ENCODE measurements at regions not wholly inside any gene's neighbourhood (a gene's known extent, or its start where the extent isn't known, plus 50 kb on each side); places are given as distances from the start of the nearest gene placed in this dataset.

GRCh38 chr14:22407033-22407432 is 182.0 kb downstream of the DAD1 start:
- no peaks in the 10 kb centered on the region for H3K27me3 ChIP-seq (ENCODE audit: control insufficient read depth in 4 of 4, insufficient read depth in 4 of 4, low read length in 3 of 4)
- no peak for DNase-seq (ENCODE audit: low spot score)
- H3K4me1 ChIP-seq (ENCODE audit: control insufficient read depth in 4 of 4, insufficient read depth in 4 of 4, low read length in 3 of 4), result no peaks in the 10 kb centered on the region
- TF ChIP-seq, protein P1, sequence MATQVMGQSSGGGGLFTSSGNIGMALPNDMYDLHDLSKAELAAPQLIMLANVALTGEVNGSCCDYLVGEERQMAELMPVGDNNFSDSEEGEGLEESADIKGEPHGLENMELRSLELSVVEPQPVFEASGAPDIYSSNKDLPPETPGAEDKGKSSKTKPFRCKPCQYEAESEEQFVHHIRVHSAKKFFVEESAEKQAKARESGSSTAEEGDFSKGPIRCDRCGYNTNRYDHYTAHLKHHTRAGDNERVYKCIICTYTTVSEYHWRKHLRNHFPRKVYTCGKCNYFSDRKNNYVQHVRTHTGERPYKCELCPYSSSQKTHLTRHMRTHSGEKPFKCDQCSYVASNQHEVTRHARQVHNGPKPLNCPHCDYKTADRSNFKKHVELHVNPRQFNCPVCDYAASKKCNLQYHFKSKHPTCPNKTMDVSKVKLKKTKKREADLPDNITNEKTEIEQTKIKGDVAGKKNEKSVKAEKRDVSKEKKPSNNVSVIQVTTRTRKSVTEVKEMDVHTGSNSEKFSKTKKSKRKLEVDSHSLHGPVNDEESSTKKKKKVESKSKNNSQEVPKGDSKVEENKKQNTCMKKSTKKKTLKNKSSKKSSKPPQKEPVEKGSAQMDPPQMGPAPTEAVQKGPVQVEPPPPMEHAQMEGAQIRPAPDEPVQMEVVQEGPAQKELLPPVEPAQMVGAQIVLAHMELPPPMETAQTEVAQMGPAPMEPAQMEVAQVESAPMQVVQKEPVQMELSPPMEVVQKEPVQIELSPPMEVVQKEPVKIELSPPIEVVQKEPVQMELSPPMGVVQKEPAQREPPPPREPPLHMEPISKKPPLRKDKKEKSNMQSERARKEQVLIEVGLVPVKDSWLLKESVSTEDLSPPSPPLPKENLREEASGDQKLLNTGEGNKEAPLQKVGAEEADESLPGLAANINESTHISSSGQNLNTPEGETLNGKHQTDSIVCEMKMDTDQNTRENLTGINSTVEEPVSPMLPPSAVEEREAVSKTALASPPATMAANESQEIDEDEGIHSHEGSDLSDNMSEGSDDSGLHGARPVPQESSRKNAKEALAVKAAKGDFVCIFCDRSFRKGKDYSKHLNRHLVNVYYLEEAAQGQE (IDR thresholded peaks at IDR 0.05), result no peak
- TF ChIP-seq RXRA (IDR thresholded peaks at IDR 0.05), result peak in 1 of 2 donors; percentile 51
- H3K9ac ChIP-seq (ENCODE audit: low read depth in 1 of 2, low read length in 2 of 2), result no peak overlapping the region
- 57% methylated on average over 6 of the region's 6 CpGs for WGBS
- no peak overlapping the region for H3K4me3 ChIP-seq (ENCODE audit: low read depth in 1 of 3, low read length in 3 of 3)
- H3K9me3 ChIP-seq (ENCODE audit: control insufficient read depth in 4 of 4, low read length in 3 of 4), result no peaks in the 10 kb centered on the region
- no peak overlapping the region for H3K27ac ChIP-seq (ENCODE audit: low read depth in 1 of 2, low read length in 2 of 2)
- no peaks in the 10 kb centered on the region for H3K36me3 ChIP-seq (ENCODE audit: control insufficient read depth in 4 of 4, insufficient read depth in 3 of 4, low read depth in 1 of 4, low read length in 3 of 4)

DNA sequence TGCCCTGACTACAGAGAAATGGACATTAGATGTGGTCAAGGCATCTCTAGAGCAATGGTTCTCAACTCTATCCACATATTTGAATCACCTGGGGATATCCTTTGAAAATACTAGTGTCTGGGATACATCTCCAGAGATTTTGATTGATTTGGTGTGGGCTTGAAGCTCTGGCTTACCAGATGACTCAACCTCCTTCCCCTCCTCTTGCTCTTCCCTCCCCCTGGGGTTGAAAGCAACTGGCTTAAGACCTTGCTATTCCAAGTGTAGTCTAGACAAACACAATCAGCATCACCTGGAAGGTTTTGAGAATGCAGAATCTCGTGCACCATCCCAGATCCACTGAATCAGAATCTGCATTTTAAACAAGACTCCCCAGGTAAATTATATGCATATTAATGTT is 183.8 kb downstream of the DAD1 start:
- Histone ChIP-seq H3K4me1 (ENCODE audit: control insufficient read depth in 4 of 4, insufficient read depth in 4 of 4, low read length in 3 of 4) (no peaks in the 10 kb centered on the region), H3K9ac (ENCODE audit: low read depth in 1 of 2, low read length in 2 of 2) (no peak overlapping the region), H3K36me3 (ENCODE audit: control insufficient read depth in 4 of 4, insufficient read depth in 3 of 4, low read depth in 1 of 4, low read length in 3 of 4) (no peaks in the 10 kb centered on the region), H3K27me3 (ENCODE audit: control insufficient read depth in 4 of 4, insufficient read depth in 4 of 4, low read length in 3 of 4) (peaks cover 0 to 4% (median 0%) of the 10 kb centered on the region in 4 donors), H3K9me3 (ENCODE audit: control insufficient read depth in 4 of 4, low read length in 3 of 4) (no peaks in the 10 kb centered on the region), H3K27ac (ENCODE audit: low read depth in 1 of 2, low read length in 2 of 2) (no peak overlapping the region), H3K4me3 (ENCODE audit: low read depth in 1 of 3, low read length in 3 of 3) (no peak overlapping the region)
- WGBS, result 59% methylated on average over 1 of the region's 1 CpG
- TF ChIP-seq, protein P2, sequence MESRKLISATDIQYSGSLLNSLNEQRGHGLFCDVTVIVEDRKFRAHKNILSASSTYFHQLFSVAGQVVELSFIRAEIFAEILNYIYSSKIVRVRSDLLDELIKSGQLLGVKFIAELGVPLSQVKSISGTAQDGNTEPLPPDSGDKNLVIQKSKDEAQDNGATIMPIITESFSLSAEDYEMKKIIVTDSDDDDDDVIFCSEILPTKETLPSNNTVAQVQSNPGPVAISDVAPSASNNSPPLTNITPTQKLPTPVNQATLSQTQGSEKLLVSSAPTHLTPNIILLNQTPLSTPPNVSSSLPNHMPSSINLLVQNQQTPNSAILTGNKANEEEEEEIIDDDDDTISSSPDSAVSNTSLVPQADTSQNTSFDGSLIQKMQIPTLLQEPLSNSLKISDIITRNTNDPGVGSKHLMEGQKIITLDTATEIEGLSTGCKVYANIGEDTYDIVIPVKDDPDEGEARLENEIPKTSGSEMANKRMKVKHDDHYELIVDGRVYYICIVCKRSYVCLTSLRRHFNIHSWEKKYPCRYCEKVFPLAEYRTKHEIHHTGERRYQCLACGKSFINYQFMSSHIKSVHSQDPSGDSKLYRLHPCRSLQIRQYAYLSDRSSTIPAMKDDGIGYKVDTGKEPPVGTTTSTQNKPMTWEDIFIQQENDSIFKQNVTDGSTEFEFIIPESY (IDR thresholded peaks at IDR 0.05), result no peak
- TF ChIP-seq, protein P3, sequence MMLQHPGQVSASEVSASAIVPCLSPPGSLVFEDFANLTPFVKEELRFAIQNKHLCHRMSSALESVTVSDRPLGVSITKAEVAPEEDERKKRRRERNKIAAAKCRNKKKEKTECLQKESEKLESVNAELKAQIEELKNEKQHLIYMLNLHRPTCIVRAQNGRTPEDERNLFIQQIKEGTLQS (IDR thresholded peaks at IDR 0.05), result no peak
- no peak for DNase-seq (ENCODE audit: low spot score)

DNA sequence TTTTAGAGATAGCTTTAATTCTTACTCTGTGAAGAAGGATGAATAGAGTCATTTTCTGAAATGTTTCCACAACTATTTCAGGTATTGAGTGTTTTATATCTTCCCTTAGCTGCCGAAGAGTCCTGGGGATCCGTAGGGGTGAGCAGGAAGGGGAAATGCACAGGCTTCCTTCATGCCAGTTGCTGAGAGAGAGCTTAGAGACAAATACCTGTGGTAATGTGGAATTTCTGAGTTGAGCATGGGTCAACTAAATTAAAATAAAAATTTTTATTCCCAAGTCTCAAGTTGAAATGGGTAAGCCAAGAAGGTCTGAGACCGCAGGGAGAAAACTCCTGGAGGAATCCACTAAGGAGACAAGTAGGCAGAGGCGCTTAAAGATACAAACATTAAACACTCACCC is 185.7 kb downstream of the DAD1 start:
- H3K9ac ChIP-seq (ENCODE audit: low read depth in 1 of 2, low read length in 2 of 2), result no peak overlapping the region
- H3K27me3 ChIP-seq (ENCODE audit: control insufficient read depth in 4 of 4, insufficient read depth in 4 of 4, low read length in 3 of 4), result peaks cover 0 to 4% (median 0%) of the 10 kb centered on the region in 4 donors
- 76% methylated on average over 4 of the region's 4 CpGs for WGBS
- H3K4me1 ChIP-seq (ENCODE audit: control insufficient read depth in 4 of 4, insufficient read depth in 4 of 4, low read length in 3 of 4), result no peaks in the 10 kb centered on the region
- H3K4me3 ChIP-seq (ENCODE audit: low read depth in 1 of 3, low read length in 3 of 3), result no peak overlapping the region
- H3K9me3 ChIP-seq (ENCODE audit: control insufficient read depth in 4 of 4, low read length in 3 of 4), result no peaks in the 10 kb centered on the region
- DNase-seq (ENCODE audit: low spot score), result no peak
- no peak overlapping the region for H3K27ac ChIP-seq (ENCODE audit: low read depth in 1 of 2, low read length in 2 of 2)
- no peaks in the 10 kb centered on the region for H3K36me3 ChIP-seq (ENCODE audit: control insufficient read depth in 4 of 4, insufficient read depth in 3 of 4, low read depth in 1 of 4, low read length in 3 of 4)
- TF ChIP-seq, protein P4, sequence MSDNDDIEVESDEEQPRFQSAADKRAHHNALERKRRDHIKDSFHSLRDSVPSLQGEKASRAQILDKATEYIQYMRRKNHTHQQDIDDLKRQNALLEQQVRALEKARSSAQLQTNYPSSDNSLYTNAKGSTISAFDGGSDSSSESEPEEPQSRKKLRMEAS (IDR thresholded peaks at IDR 0.05), result no peak
- TF ChIP-seq RXRA (IDR thresholded peaks at IDR 0.05) (no peak), YY1 (IDR thresholded peaks at IDR 0.05) (no peak), EGR1 (IDR thresholded peaks at IDR 0.05; ENCODE audit: low read depth in 2 of 2) (no peak), FOXA2 (IDR thresholded peaks at IDR 0.05) (no peak), GABPA (IDR thresholded peaks at IDR 0.05 in 1 of 2, conservative IDR thresholded peaks at IDR 0.05 in 1 of 2) (no peak), HNF4G (IDR thresholded peaks at IDR 0.05) (no peak), HNF4A (conservative IDR thresholded peaks at IDR 0.05) (no peak), NR2F2 (IDR thresholded peaks at IDR 0.05) (no peak), RAD21 (IDR thresholded peaks at IDR 0.05) (no peak)
- TF ChIP-seq, protein P1 (IDR thresholded peaks at IDR 0.05), result no peak
- TF ChIP-seq, protein P2 (IDR thresholded peaks at IDR 0.05), result no peak
- TF ChIP-seq, protein P5, sequence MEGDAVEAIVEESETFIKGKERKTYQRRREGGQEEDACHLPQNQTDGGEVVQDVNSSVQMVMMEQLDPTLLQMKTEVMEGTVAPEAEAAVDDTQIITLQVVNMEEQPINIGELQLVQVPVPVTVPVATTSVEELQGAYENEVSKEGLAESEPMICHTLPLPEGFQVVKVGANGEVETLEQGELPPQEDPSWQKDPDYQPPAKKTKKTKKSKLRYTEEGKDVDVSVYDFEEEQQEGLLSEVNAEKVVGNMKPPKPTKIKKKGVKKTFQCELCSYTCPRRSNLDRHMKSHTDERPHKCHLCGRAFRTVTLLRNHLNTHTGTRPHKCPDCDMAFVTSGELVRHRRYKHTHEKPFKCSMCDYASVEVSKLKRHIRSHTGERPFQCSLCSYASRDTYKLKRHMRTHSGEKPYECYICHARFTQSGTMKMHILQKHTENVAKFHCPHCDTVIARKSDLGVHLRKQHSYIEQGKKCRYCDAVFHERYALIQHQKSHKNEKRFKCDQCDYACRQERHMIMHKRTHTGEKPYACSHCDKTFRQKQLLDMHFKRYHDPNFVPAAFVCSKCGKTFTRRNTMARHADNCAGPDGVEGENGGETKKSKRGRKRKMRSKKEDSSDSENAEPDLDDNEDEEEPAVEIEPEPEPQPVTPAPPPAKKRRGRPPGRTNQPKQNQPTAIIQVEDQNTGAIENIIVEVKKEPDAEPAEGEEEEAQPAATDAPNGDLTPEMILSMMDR (IDR thresholded peaks at IDR 0.05; ENCODE audit: low read depth, low read length, missing input control), result no peak

All from liver (tissue), 8 donors.